ENCODE measurements at regions not wholly inside any gene's neighbourhood (a gene's known extent, or its start where the extent isn't known, plus 50 kb on each side); places are given as distances from the start of the nearest gene placed in this dataset.

DNA sequence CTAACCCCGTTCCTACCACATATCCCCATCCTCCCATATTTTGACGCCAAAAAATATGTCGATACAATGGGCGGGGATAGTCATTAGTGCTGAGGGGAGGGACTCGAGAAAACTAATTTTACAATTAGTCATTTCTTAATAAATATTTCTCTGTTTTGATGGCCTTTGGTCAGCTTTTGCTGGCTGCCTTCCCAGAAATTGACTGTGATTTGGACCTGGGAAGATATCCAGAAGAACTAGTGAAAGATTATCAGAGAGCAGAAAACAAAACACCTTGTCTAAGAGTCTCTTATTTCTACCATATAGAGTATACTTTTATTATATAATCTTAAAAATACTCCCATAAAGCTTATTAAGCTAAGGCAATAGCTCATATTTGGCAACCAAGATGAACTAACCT, 247.6 kb downstream of the MRPL39 start:
- Histone ChIP-seq H3K4me1 (ENCODE audit: control insufficient read depth, insufficient read depth, low read length) (no peaks in the 10 kb centered on the region), H3K36me3 (ENCODE audit: control insufficient read depth in 2 of 2, insufficient read depth in 1 of 2, low read length in 2 of 2) (no peaks in the 10 kb centered on the region), H3K9me3 (ENCODE audit: control insufficient read depth, insufficient read depth, low read depth, low read length) (no peaks in the 10 kb centered on the region), H3K4me3 (ENCODE audit: low read depth, low read length) (no peak overlapping the region), H3K27ac (ENCODE audit: extremely low read depth, low read depth, low read length) (no peak overlapping the region)
- CTCF ChIA-PET, result interaction anchor here (1.2 to 1.7 kb wide), 3 partner anchors 9 to 41 kb away, joined by 3 to 11 read pairs (median 4); no protein-coding TSS in a partner anchor
- TF ChIP-seq ZNF112 (tag by site-specific recombination; IDR thresholded peaks at IDR 0.05), result no peak
- no peak for TF ChIP-seq ZNF560 (tag by site-specific recombination; IDR thresholded peaks at IDR 0.05; ENCODE audit: borderline replicate concordance)
- no peak for TF ChIP-seq ZNF670 (tag by site-specific recombination; IDR thresholded peaks at IDR 0.05; ENCODE audit: low read depth)
- no peak for TF ChIP-seq GLI2 (tag by site-specific recombination; IDR thresholded peaks at IDR 0.05; ENCODE audit: borderline replicate concordance, low read depth)
- TF ChIP-seq FEZF1 (tag by site-specific recombination; IDR thresholded peaks at IDR 0.05), result no peak
- TF ChIP-seq, protein P1, sequence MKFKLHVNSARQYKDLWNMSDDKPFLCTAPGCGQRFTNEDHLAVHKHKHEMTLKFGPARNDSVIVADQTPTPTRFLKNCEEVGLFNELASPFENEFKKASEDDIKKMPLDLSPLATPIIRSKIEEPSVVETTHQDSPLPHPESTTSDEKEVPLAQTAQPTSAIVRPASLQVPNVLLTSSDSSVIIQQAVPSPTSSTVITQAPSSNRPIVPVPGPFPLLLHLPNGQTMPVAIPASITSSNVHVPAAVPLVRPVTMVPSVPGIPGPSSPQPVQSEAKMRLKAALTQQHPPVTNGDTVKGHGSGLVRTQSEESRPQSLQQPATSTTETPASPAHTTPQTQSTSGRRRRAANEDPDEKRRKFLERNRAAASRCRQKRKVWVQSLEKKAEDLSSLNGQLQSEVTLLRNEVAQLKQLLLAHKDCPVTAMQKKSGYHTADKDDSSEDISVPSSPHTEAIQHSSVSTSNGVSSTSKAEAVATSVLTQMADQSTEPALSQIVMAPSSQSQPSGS (tag by site-specific recombination; IDR thresholded peaks at IDR 0.05; ENCODE audit: low read depth), result no peak
- no peak for TF ChIP-seq TRIM28 (IDR thresholded peaks at IDR 0.05; ENCODE audit: borderline replicate concordance, low read length)
- TF ChIP-seq PRDM1 (tag by site-specific recombination; IDR thresholded peaks at IDR 0.05), result no peak
- TF ChIP-seq ZNF571 (tag by site-specific recombination; IDR thresholded peaks at IDR 0.05), result no peak
- no peak for TF ChIP-seq ZNF610 (tag by site-specific recombination; IDR thresholded peaks at IDR 0.05; ENCODE audit: borderline replicate concordance)
- TF ChIP-seq, protein P2, sequence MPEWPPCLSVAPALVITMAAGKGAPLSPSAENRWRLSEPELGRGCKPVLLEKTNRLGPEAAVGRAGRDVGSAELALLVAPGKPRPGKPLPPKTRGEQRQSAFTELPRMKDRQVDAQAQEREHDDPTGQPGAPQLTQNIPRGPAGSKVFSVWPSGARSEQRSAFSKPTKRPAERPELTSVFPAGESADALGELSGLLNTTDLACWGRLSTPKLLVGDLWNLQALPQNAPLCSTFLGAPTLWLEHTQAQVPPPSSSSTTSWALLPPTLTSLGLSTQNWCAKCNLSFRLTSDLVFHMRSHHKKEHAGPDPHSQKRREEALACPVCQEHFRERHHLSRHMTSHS (tag by site-specific recombination; IDR thresholded peaks at IDR 0.05), result no peak
- TF ChIP-seq, protein P3, sequence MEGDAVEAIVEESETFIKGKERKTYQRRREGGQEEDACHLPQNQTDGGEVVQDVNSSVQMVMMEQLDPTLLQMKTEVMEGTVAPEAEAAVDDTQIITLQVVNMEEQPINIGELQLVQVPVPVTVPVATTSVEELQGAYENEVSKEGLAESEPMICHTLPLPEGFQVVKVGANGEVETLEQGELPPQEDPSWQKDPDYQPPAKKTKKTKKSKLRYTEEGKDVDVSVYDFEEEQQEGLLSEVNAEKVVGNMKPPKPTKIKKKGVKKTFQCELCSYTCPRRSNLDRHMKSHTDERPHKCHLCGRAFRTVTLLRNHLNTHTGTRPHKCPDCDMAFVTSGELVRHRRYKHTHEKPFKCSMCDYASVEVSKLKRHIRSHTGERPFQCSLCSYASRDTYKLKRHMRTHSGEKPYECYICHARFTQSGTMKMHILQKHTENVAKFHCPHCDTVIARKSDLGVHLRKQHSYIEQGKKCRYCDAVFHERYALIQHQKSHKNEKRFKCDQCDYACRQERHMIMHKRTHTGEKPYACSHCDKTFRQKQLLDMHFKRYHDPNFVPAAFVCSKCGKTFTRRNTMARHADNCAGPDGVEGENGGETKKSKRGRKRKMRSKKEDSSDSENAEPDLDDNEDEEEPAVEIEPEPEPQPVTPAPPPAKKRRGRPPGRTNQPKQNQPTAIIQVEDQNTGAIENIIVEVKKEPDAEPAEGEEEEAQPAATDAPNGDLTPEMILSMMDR (tag by site-specific recombination; IDR thresholded peaks at IDR 0.05), result no peak
- TF ChIP-seq, protein P4, sequence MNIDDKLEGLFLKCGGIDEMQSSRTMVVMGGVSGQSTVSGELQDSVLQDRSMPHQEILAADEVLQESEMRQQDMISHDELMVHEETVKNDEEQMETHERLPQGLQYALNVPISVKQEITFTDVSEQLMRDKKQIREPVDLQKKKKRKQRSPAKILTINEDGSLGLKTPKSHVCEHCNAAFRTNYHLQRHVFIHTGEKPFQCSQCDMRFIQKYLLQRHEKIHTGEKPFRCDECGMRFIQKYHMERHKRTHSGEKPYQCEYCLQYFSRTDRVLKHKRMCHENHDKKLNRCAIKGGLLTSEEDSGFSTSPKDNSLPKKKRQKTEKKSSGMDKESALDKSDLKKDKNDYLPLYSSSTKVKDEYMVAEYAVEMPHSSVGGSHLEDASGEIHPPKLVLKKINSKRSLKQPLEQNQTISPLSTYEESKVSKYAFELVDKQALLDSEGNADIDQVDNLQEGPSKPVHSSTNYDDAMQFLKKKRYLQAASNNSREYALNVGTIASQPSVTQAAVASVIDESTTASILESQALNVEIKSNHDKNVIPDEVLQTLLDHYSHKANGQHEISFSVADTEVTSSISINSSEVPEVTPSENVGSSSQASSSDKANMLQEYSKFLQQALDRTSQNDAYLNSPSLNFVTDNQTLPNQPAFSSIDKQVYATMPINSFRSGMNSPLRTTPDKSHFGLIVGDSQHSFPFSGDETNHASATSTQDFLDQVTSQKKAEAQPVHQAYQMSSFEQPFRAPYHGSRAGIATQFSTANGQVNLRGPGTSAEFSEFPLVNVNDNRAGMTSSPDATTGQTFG (tag by site-specific recombination; IDR thresholded peaks at IDR 0.05; ENCODE audit: borderline replicate concordance), result no peak
- POLR2A ChIA-PET, result no interaction called here

DNA sequence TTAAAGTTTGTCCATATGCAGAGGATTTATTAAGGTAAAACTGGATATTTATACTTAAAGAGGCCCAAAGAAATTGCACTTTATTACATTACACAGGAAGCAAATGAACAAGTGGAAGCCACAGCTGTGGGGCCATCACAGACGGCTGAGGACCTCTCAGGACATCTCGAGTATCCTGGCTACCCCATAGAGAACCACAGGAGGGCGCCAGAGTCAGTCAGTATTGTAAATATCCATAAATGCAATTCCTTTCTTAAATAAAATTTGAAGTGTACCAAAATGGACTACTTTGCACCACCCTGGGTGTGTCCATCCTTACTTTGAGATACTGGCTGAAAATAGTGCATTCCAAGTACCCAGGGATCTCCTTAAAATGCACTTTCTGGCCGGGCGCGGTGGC, 257.2 kb downstream of the MRPL39 start:
- TF ChIP-seq ZNF394 (tag by site-specific recombination; IDR thresholded peaks at IDR 0.05; ENCODE audit: borderline replicate concordance) (no peak), ZNF654 (tag by site-specific recombination; IDR thresholded peaks at IDR 0.05; ENCODE audit: low read depth) (peak; percentile 34), ZNF555 (tag by site-specific recombination; conservative IDR thresholded peaks at IDR 0.05) (no peak)
- TF ChIP-seq, protein P5, sequence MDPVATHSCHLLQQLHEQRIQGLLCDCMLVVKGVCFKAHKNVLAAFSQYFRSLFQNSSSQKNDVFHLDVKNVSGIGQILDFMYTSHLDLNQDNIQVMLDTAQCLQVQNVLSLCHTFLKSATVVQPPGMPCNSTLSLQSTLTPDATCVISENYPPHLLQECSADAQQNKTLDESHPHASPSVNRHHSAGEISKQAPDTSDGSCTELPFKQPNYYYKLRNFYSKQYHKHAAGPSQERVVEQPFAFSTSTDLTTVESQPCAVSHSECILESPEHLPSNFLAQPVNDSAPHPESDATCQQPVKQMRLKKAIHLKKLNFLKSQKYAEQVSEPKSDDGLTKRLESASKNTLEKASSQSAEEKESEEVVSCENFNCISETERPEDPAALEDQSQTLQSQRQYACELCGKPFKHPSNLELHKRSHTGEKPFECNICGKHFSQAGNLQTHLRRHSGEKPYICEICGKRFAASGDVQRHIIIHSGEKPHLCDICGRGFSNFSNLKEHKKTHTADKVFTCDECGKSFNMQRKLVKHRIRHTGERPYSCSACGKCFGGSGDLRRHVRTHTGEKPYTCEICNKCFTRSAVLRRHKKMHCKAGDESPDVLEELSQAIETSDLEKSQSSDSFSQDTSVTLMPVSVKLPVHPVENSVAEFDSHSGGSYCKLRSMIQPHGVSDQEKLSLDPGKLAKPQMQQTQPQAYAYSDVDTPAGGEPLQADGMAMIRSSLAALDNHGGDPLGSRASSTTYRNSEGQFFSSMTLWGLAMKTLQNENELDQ (tag by site-specific recombination; IDR thresholded peaks at IDR 0.05; ENCODE audit: low read depth), result no peak
- ChIA-PET CTCF (interaction anchor here (0.6 to 3.0 kb wide), 8 partner anchors 11 to 975 kb away, joined by 3 to 19 read pairs (median 4); no protein-coding TSS in a partner anchor), POLR2A (no interaction called here)
- no peaks in the 10 kb centered on the region for H3K36me3 ChIP-seq (ENCODE audit: control insufficient read depth in 2 of 2, insufficient read depth in 1 of 2, low read length in 2 of 2)
- H3K4me1 ChIP-seq (ENCODE audit: control insufficient read depth, insufficient read depth, low read length), result no peaks in the 10 kb centered on the region
- no peaks in the 10 kb centered on the region for H3K9me3 ChIP-seq (ENCODE audit: control insufficient read depth, insufficient read depth, low read depth, low read length)
- no peak overlapping the region for H3K4me3 ChIP-seq (ENCODE audit: low read depth, low read length)
- no peak overlapping the region for H3K27ac ChIP-seq (ENCODE audit: extremely low read depth, low read depth, low read length)

Data from HEK293 (cell line).